GM21619 (cell line): ENCODE measurements at regions not wholly inside any gene's neighbourhood (a gene's known extent, or its start where the extent isn't known, plus 50 kb on each side); places are given as distances from the start of the nearest gene placed in this dataset.

Experiments
- ATAC-seq: cut with Tn5 transposase; IDR thresholded peaks from one replicate; pipeline ENCODE4 v1.9.1; 2021; ENCODE audit not compliant: unreplicated experiment

DNA sequence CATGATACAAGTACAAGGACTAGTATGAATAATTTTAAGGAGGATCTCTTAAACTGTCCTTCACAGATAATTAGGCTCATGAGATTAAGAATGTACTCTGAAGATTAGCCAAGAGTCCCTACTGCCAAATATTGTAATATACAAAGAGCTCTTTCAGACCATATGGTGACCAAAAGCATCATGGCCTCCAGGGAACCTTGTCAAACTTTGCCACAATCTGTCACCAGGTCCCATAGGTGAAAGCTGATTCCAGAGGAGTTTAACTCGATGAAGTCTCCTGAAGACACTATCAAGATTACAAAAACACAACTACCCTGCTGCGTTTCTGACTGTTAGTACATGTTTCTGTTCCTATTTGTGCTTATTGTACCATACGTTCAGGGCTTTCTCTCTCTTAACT lies 395.4 kb upstream of the ITGA1 start:
- ATAC-seq, result no peak

DNA sequence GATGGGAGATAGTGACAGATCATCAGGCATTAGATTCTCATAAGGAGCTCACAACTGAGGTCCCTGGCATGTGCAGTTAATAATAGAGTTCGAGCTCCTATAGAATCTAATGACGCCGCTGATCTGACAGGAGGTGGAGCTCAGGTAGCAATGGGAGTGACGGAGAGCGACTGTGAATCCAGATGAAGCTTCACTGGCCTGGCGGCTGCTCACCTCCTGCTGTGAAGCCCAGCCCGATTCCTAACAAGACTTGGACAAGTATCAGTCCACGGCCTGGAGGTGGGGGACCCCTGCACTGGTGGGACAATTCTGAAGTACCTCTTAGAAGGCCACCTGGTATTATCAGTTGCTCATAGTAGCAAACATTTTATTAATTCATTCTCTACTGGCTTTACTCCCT lies 377.9 kb upstream of the ITGA1 start:
- ATAC-seq, result no peak

DNA sequence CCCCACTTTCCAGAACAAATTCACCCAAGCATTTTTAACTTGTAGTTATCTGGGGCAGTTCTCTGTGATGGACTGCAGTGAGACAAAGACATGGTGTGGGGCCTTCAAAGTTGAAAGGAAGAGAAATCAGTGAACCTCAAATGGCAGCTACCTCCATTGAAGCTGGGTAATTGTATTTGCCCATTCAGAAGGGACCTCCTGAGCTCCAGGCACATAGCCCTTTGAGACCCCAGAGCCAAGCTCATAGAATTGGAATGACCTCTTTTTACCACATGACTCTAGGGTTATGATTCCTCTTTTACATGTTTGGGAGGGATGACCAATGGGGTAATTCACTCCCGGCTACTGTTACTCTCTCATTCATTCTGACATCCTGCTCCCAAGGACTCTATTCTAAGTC lies 368.4 kb upstream of the ITGA1 start:
- no peak for ATAC-seq

DNA sequence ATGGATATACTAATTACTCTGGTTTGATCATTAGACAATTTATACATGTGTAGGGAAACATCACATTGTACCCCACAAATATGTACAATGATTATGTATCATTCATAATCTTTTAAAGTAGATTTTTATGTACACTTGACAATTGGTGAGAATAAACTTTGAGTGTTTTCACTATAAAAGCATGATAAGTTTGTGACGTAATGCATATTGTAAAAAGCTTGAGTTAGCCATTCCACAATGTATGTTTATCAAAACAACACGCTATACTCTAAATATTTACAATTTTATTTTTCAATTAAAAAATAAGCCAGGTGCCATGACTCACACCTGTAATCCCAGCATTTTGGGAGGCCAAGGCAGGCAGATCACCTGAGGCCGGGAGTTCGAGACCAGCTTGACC lies 360.1 kb upstream of the ITGA1 start:
- no peak for ATAC-seq

DNA sequence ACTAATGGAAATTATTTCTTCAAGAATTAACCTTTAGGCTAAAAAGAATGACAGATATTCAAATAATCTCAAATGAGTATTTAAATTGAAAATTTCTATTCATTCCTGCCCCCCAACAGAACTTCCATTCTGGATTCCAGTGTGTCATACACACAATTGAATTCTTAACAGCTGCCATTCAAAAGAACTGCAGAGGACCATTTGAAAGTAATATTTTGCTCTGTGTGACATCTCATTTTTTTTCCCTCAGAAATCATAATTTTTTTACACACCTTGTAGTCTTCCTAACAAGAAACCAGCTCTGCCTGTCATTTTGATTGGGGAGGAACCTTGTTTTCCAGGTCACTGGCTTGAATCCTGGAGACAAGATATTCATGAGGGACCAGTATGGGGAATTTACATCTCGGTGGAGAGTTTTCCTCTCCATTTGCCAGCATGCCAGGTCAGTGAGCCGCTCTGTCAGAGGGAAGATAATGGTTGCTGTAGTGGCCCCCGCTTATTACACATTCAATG lies 358.7 kb upstream of the ITGA1 start:
- no peak for ATAC-seq

DNA sequence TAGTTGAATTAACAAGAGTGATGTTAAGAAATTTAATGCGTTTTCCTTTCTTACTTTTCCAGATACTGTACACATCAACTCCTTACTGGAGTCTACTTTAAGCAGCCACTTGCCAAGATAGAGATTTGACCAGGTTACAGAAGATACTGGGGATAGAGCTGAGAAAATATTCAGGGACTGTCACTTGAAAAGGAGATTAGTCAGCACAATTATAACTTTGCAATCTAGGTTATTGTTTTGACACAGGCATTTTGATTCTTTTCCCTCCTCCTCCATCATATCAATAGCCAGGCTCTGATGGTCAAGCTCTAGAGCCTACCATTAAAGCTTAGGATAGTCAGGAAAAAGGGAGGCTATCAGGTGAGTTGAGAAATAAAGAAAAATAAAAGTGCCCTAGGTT lies 345.9 kb upstream of the ITGA1 start:
- ATAC-seq, result no peak

DNA sequence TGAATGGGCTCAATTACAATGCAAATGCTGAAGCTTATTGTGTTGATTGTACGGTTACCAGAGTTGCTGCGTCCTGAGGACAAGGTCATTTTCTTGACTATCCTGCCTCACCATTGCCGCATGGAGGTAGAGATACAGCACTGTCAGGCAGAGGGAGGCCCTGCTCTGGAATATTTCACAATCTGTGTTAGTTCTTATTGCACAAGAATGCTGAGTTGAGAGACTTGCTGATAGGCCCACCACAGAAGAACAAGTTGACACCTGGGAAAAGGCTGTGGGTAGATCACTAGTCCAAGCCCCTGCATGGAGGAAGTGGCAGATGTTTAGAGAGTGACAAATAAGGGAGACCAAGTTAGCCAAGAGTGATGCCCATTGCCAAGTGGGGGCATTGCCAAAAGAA lies 344.5 kb upstream of the ITGA1 start:
- no peak for ATAC-seq

DNA sequence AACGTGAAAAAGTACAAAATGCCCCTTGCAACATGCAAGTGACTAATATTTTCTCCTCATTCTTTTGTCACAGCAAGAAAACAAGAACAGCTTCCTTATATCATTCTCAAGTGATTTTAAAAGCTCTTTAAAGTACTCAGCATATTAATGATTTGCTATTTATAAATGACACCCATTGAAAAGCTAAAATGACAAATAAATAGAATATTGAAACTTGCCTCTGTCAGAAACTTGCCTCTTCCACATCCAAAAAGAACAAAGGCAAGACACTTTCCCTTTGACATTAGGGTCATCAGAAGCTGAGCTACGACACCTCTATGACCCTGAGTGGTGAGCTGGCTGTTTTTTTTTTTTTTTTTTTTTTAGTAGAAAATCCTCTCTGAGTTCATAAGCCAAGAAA lies 339.6 kb upstream of the ITGA1 start:
- no peak for ATAC-seq

DNA sequence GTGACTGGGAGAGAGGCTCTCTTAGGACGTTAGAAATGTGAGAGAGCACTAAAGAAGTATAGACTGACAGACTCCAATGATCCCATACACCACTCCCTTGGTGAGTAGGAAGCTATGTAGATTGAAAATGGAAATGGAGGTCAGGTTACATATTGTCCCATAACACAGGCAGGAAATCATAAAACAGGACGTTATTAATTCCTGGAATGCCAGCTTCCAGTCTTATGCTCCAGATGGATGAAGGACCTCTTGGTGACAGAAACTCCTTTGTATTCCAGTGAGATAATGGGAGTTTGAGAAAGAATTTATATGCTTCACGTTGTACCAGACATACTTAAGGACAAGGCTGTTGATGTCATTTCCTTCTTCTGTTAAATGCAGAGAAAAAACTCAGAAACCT lies 338.2 kb upstream of the ITGA1 start:
- ATAC-seq, result no peak

DNA sequence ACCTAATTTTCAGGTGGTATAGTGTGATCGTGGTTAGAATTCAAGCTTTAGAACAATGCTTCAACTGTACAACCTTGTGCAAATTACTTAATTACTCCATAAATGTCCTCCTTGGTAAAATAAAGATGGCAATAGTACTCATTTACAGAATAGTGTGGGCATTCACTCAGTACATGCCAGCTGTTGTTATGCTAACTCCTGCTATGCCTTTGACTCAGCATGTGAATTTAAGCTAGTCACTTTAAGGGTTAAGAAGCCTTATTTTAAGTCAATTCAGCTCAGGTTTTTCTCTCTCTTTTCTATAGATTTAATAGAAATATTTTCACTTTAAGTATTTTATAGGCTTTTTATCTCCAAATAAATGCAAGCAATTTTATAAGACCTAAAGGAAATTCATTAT lies 335.6 kb upstream of the ITGA1 start:
- no peak for ATAC-seq

DNA sequence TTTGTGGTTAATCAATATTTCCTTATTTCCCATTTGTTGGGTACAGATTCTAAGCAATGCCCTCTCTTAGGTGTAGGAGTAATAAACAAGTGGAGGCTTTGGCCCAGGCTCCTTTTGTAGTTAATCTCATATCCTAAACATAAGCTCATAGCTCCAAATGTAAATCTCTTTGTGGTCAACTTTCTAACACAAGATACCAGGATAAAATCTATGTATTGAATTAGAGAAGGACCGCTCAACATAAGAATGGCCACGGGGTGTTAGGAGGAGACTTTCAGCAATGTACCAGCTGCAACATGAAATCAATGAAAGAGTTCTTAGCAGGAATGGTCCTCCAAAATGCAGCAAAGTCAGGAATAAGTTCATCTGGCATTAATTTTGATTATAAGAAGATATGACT lies 334.5 kb upstream of the ITGA1 start:
- no peak for ATAC-seq

DNA sequence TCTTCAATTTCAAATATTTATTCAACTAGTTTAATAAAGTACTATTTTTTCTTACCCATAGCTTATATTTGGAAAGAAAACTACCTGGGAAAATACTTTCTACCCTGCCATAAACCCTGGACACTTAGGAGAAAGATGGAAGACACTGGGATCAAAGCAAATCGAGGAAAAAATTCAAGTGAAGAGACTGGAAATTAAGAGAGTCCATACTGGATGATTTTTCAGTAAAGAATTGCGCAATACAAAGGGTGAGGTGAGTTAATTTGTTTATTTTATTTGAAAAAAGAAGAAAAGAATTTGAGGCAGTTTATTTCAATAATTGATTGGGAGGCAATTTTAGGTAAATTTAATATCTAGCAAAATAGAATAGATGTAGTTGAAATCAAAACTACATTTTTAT lies 331.8 kb upstream of the ITGA1 start:
- no peak for ATAC-seq

DNA sequence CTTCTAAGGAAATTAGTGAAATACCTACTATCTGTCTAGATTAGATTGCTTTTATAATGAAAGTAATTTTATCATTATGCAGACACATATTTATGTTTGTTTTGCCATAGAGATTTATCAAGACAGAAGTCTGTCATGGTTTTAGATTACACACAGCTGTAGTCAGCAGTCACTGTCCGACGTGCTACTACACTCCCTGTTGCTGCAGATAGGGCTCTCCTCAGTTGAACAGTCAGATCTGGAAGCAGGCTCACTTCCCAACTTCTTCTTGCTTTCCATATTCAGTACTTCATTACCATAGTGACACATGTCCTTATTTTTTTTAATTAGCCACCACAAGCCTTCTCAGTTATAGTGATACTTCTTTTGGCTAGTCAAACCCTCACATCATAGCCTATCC lies 329.9 kb upstream of the ITGA1 start:
- no peak for ATAC-seq

DNA sequence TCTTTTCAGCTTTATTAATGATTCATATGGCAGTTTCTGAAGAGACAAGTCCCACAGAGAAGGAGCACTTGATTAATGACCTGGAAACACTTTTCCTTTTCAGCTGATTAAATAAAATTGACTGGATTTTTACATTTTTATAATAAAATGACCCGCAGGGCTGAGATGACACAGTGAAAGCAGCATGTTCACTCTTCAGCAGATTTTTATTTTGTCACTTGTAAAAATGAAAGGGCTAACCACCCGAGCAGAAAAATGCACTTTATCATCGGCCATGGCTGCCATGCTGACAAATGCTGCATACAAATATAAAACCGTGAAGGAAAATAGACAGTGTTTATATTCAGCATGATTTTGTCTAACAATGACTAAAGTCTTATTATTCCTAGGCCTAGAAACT lies 321.6 kb upstream of the ITGA1 start:
- no peak for ATAC-seq

DNA sequence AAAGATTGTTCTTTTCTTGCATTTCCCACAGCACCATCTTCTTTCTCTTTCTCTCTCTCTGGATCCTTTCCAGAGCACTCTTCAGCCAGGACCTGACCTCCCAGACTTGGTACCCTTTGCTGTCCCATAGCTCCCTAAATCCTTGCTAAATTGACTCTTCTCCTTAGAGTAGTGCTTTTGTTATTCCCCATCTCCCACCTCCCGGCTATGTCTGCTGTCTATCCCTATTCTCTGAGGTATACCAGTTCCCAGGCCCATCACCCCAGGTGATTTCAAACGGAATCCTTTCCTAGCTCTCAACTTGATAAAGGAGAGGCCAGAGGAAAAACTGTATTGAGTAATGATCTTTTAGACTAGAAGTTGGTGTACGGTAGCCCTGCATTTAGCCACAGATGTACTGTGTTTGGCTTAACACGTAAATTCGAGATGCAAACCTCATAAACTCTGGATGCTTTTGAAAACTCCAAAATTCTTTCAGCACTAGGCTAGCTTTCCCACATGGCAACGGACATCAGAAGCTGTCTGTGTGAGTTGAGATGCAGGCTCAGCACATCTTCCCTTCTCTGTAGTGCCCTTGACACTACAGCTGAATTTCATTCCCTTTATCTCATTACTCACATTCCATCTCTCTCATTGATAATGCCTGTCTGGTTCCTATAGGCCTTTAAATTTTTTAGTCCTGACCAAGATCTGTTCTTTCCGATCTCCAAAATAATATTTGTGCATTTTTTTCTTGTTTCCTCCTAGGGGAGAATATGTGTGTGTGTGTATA lies 320.8 kb upstream of the ITGA1 start:
- ATAC-seq, result no peak

DNA sequence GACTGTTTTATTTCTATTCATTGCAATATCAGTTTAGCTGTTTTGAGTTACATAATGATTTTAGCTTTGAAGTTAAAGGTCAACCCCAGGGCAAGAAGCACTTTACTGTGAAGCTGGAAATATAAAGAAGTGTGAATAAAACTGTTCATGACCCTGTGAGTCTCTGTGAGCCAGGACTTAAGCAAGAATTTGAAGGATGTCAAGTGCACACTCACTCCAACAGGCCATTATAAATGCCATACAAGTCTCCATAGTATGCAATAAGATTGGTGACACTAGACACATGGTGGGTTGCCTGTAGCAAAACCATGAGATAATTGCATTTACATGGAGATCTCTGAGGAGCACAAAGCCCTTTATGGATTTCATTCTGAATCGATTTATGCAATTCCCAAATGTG lies 318.7 kb upstream of the ITGA1 start:
- no peak for ATAC-seq

DNA sequence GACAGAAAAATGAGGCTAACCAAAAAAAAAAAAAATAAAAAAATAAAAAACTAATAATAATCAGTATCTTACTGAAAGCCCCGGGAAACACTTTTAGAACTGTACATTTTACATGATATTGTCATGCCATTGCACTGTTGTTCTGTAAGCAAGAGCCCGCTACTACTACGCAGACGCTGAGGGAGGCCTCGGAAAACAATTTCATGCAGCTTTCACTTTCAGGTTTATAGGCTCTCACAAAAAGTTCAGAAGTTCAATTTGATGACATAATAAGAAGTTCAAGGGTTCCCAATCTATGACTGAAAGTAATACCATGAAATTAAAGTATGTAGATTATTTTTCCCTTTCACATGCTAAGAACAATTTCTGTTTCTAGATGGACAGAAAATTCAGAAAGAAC lies 318.3 kb upstream of the ITGA1 start:
- ATAC-seq, result no peak

DNA sequence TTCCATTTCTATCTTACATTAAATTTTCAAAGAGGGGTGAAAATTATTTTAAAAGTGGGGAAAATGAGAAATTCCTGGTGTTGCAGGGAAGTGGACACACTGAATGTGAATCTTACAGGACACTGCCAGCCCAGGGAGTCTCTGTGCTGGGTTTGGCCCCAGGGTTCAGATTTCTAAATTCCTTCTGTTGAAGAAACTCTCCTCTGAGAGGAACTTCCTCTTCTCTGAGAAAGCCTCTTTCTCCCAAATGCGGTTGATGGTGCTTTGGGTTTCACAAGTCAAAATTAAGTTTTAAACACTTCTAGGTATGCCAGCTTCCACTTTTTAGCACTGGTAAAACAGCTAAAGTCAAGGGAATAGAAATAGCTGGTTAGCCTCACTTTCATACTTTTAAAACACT lies 317.9 kb upstream of the ITGA1 start:
- ATAC-seq, result no peak

DNA sequence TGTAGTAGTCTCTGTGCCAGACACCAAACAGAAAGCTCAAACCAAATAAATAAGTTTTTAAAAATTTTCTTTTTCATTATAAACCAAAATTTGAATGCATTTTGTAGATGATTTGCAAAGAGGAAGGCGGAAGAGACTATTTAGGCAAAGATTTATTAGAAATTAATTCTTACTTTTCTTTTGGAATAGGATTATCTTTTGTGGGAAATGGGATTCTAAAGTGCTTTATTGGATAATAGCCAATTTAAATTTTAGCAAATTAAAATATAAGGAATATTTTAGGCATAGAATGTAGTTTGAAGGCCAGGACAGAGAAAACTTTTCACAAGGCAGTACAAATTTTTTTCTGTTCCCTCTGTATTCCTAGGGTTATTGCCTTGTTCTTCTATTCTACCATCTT lies 311.4 kb upstream of the ITGA1 start:
- no peak for ATAC-seq

DNA sequence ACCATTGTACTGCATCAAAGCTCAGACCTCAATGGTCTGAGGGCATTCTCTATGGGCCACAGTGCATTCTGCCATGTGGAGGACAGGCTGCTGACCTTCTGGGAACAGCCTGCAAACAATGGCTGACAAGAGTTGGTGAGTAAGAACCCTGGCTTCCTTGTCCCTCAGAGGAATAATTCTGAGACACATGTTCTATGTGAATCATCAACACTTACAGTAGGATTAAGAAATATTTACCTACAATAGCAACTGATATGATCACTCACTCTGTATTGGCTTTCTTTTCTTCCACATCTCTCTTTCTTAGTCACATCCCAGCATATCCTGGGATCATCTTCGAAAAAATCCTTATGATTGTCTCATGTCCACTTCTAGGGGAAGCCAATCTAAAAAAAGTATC lies 306.5 kb upstream of the ITGA1 start:
- ATAC-seq, result no peak

DNA sequence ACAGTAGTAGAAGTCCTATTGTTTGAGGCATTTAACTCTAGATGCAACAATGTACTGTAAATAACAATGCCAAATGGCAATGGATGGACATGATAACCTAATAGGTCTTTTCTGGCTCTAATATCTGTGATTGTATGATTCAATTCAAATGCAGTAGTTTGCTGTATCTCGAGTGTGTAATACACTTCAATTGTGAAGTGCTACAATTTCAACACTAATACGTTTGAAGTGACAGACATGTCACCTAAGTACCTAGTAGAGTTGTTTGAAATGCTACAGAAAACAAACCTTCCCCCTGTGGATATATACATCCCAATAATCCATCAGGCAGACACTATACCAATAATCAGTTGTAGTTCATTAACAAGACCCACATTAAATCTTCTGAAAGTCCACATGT lies 305.9 kb upstream of the ITGA1 start:
- no peak for ATAC-seq

DNA sequence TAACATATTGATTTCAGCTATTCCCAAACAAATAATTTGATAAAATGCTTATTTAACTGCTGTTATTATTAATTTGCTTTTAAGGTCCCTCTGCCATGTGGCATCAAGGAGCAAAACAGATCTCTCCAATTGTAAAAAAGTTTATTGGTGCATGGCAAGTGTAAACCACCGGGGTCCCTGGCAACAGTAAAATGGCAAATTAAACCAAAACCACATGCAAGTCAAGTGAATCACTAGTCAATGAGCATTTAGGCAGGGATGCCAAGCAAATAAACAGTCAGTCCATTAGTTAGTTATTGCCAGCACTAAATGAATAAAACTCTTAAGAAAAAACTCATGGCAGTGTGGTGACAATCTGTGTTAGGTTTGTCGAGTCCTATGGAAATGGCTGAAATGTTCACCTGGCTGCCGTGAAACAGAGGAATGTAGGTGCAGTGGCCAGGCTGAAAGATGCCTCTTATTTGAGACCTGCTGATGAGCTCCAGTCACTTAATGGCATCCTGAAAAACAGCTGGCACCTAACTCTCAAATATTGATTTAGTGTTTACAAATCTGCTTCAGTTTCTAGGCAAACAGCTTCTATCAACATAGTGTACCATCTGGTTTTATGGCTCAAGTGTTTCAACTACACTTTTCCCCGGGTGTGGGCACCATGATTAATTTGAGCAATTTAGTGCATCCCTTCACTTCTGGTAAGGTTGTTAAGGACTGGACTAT lies 296.5 kb upstream of the ITGA1 start:
- no peak for ATAC-seq

DNA sequence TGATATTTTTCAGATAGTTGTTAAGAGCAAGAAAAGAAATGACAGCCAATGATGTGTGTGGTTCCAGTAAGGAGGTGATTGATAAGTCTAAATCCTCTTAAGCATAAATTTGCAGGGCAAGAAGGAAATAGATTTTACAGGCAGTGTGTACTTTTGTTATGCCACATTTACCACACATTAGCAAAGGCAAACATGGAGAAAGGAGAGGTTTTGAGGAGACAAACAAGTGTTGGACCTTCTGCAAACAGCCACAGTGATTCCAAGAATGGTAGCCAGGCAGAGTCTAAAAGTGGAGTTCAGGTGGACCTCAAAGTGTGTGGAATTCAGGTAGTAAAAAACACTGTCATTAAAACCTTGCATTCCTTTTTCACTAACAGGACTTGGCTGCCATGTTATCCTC lies 295.9 kb upstream of the ITGA1 start:
- ATAC-seq, result no peak
